Cardiac fibroblast (primary cell): ENCODE measurements at regions not wholly inside any gene's neighbourhood (a gene's known extent, or its start where the extent isn't known, plus 50 kb on each side); places are given as distances from the start of the nearest gene placed in this dataset.

Experiments
- DNase-seq, 2 donors: peaks; one replicate each; pipeline versions ENCODE4 v3.0.0 to v3.0.0-alpha.2; 2010; ENCODE audit warnings: low read depth in 2 of 2
- H3K4me3 ChIP-seq, 2 donors: replicated peaks in 1 of 2; 1 replicate in 1 of 2; 2 replicates in 1 of 2; pipeline ENCODE4 v1.5.1; 2011; ENCODE audit warnings: low read depth in 2 of 2, low read length in 2 of 2, mild to moderate bottlenecking in 2 of 2, moderate library complexity in 1 of 2
- CTCF ChIP-seq: IDR thresholded peaks from one replicate; pipeline ENCODE4 v1.5.1; 2011; ENCODE audit warnings: low read depth, mild to moderate bottlenecking, low read length, inconsistent platforms

- H3K4me3 ChIP-seq, result no peak overlapping the region
- TF ChIP-seq CTCF, result no peak
- DNase-seq, result no peak
Measured at GRCh38 chr18:7516266-7517117, 50.6 kb upstream of the PTPRM start.
